GM23248 (cell line): ENCODE measurements at regions not wholly inside any gene's neighbourhood (a gene's known extent, or its start where the extent isn't known, plus 50 kb on each side); places are given as distances from the start of the nearest gene placed in this dataset.

Experiments
- EZH2 ChIP-seq: fragments of 200-600 bp; sonication (generic); IDR thresholded peaks from 2 replicates; pipeline ENCODE4 v1.6.1; 2018; ENCODE audit warnings: antibody characterized with exemption, mild to moderate bottlenecking; ENCODE audit not compliant: insufficient read depth, poor library complexity, severe bottlenecking
- EZH2phosphoT487 ChIP-seq: fragments of 200-600 bp; sonication (generic); IDR thresholded peaks from 2 replicates; pipeline ENCODE4 v1.6.1; 2018; ENCODE audit warnings: antibody characterized with exemption, moderate library complexity, mild to moderate bottlenecking, low read depth; ENCODE audit not compliant: insufficient read depth

GRCh38 chr2:16184945-16185660, 244.8 kb downstream of the MYCN start:
- TF ChIP-seq EZH2 (no peak), EZH2phosphoT487 (no peak)
